LNCaP clone FGC (cell line): ENCODE measurements at regions not wholly inside any gene's neighbourhood (a gene's known extent, or its start where the extent isn't known, plus 50 kb on each side); places are given as distances from the start of the nearest gene placed in this dataset.

Experiments used
- DNase-seq: peaks from one replicate; pipeline ENCODE4 v3.0.0-alpha.2; 2011; ENCODE audit warnings: low read depth
- H3K4me3 ChIP-seq: 2 replicates; pipeline ENCODE4 v1.5.1; 2011; ENCODE audit warnings: mild to moderate bottlenecking, low read depth, low read length, control low read depth
- CTCF ChIP-seq: IDR thresholded peaks from 2 replicates; pipeline ENCODE4 v1.5.1; 2012; ENCODE audit warnings: mild to moderate bottlenecking; ENCODE audit not compliant: control insufficient read depth, insufficient read depth; ENCODE audit errors: extremely low read depth

GRCh38 chr2:217538719-217539118, 464.1 kb downstream of the TNS1 start:
- no peak for DNase-seq
- TF ChIP-seq CTCF = no peak

GRCh38 chr2:217535957-217536708, 466.7 kb downstream of the TNS1 start:
- DNase-seq = no peak
- TF ChIP-seq CTCF = no peak

More at GRCh38 chr2:217538719-217539118, 464.1 kb downstream of the TNS1 start:
- H3K4me3 ChIP-seq = no peak overlapping the region

GRCh38 chr2:217530392-217531090, 472.3 kb downstream of the TNS1 start:
- no peak for DNase-seq
- H3K4me3 ChIP-seq = no peak overlapping the region
- no peak for TF ChIP-seq CTCF

More at GRCh38 chr2:217535957-217536708, 466.7 kb downstream of the TNS1 start:
- no peak overlapping the region for H3K4me3 ChIP-seq

- TF ChIP-seq CTCF = no peak
- DNase-seq = no peak
- H3K4me3 ChIP-seq = no peak overlapping the region
These were observed 473.5 kb downstream of the TNS1 start for GRCh38 chr2:217529271-217529670.

GRCh38 chr2:217527590-217528202, 475.1 kb downstream of the TNS1 start:
- no peak for DNase-seq
- TF ChIP-seq CTCF = no peak

GRCh38 chr2:217525076-217525475, 477.7 kb downstream of the TNS1 start:
- DNase-seq = no peak
- TF ChIP-seq CTCF = no peak
- no peak overlapping the region for H3K4me3 ChIP-seq

More at GRCh38 chr2:217527590-217528202, 475.1 kb downstream of the TNS1 start:
- H3K4me3 ChIP-seq = no peak overlapping the region
